ENCODE measurements at regions not wholly inside any gene's neighbourhood (a gene's known extent, or its start where the extent isn't known, plus 50 kb on each side); places are given as distances from the start of the nearest gene placed in this dataset.

- intact Hi-C loops (cut with DNase I), result no loop called here
- no peak for TF ChIP-seq CTCF (IDR thresholded peaks at IDR 0.05; ENCODE audit: borderline replicate concordance, extremely low read depth, insufficient read depth)
- Histone ChIP-seq H3K4me3 (ENCODE audit: low read length in 3 of 3) (no peak overlapping the region), H3K9ac (ENCODE audit: low read length in 3 of 3) (no peak overlapping the region), H3K4me1 (ENCODE audit: control insufficient read depth in 2 of 3, insufficient read depth in 2 of 3, low read depth in 1 of 3, low read length in 3 of 3) (no peaks in the 10 kb centered on the region), H3K27me3 (ENCODE audit: control insufficient read depth, insufficient read depth, low read length) (no peaks in the 10 kb centered on the region), H3K36me3 (ENCODE audit: control insufficient read depth in 2 of 3, insufficient read depth in 3 of 3, low read length in 3 of 3) (no peaks in the 10 kb centered on the region), H3K9me3 (ENCODE audit: control insufficient read depth in 2 of 3, insufficient read depth in 1 of 3, low read length in 3 of 3) (no peaks in the 10 kb centered on the region), H3K27ac (ENCODE audit: low read depth in 2 of 2, low read length in 2 of 2) (no peak overlapping the region)
- DNase-seq, result no peak
- FAIRE-seq, result no peak
Measured at GRCh38 chr17:36844601-36845000, 92.7 kb upstream of the LHX1 start.

- Histone ChIP-seq H3K4me3 (ENCODE audit: low read length in 3 of 3) (no peak overlapping the region), H3K4me1 (ENCODE audit: control insufficient read depth in 2 of 3, insufficient read depth in 2 of 3, low read depth in 1 of 3, low read length in 3 of 3) (no peaks in the 10 kb centered on the region), H3K36me3 (ENCODE audit: control insufficient read depth in 2 of 3, insufficient read depth in 3 of 3, low read length in 3 of 3) (no peaks in the 10 kb centered on the region), H3K27me3 (ENCODE audit: control insufficient read depth, insufficient read depth, low read length) (no peaks in the 10 kb centered on the region), H3K9ac (ENCODE audit: low read length in 3 of 3) (no peak overlapping the region), H3K9me3 (ENCODE audit: control insufficient read depth in 2 of 3, insufficient read depth in 1 of 3, low read length in 3 of 3) (no peaks in the 10 kb centered on the region), H3K27ac (ENCODE audit: low read depth in 2 of 2, low read length in 2 of 2) (no peak overlapping the region)
- DNase-seq (no peak), FAIRE-seq (no peak)
- intact Hi-C loops (cut with DNase I), result no loop called here
- TF ChIP-seq CTCF (IDR thresholded peaks at IDR 0.05; ENCODE audit: borderline replicate concordance, extremely low read depth, insufficient read depth), result no peak
Measured at GRCh38 chr17:36845916-36846315, 91.4 kb upstream of the LHX1 start.

- intact Hi-C loops (cut with DNase I), result no loop called here
- Histone ChIP-seq H3K9ac (ENCODE audit: low read length in 3 of 3) (no peak overlapping the region), H3K9me3 (ENCODE audit: control insufficient read depth in 2 of 3, insufficient read depth in 1 of 3, low read length in 3 of 3) (no peaks in the 10 kb centered on the region), H3K36me3 (ENCODE audit: control insufficient read depth in 2 of 3, insufficient read depth in 3 of 3, low read length in 3 of 3) (no peaks in the 10 kb centered on the region), H3K27me3 (ENCODE audit: control insufficient read depth, insufficient read depth, low read length) (no peaks in the 10 kb centered on the region), H3K4me3 (ENCODE audit: low read length in 3 of 3) (no peak overlapping the region), H3K4me1 (ENCODE audit: control insufficient read depth in 2 of 3, insufficient read depth in 2 of 3, low read depth in 1 of 3, low read length in 3 of 3) (no peaks in the 10 kb centered on the region), H3K27ac (ENCODE audit: low read depth in 2 of 2, low read length in 2 of 2) (no peak overlapping the region)
- TF ChIP-seq CTCF (IDR thresholded peaks at IDR 0.05; ENCODE audit: borderline replicate concordance, extremely low read depth, insufficient read depth), result no peak
- DNase-seq (peak in 1 of 5 donors; percentile 44), FAIRE-seq (no peak)
Measured at GRCh38 chr17:36846410-36847292, 90.6 kb upstream of the LHX1 start.

Measured in kidney (tissue), 13 donors.